Neural cell (in vitro differentiated cells): ENCODE measurements at regions not wholly inside any gene's neighbourhood (a gene's known extent, or its start where the extent isn't known, plus 50 kb on each side); places are given as distances from the start of the nearest gene placed in this dataset.

Source experiments
- H2AFZ ChIP-seq: fragments of 200-600, 300-800 bp; sonication (generic), shearing (Covaris generic); 2 replicates; pipeline ENCODE4 v1.6.0; 2014; ENCODE audit warnings: low read depth, mild to moderate bottlenecking, antibody characterized with exemption, low read length, moderate library complexity
- H3F3A ChIP-seq: fragments of 200-600 bp; shearing (Covaris generic); 2 replicates; pipeline ENCODE4 v1.6.1; 2016; ENCODE audit warnings: mild to moderate bottlenecking, moderate library complexity, mixed read lengths, antibody characterized with exemption, low read length; ENCODE audit not compliant: insufficient read depth, poor library complexity, severe bottlenecking
- H3K27ac ChIP-seq: fragments of 200-600, 300-800 bp; sonication (generic), shearing (Covaris generic); 2 replicates; pipeline ENCODE4 v1.5.1; 2014; ENCODE audit warnings: mild to moderate bottlenecking, low read length, moderate library complexity
- H3K27me3 ChIP-seq: fragments of 300-800, 200-600 bp; sonication (generic), shearing (Covaris generic); 2 replicates; pipeline ENCODE4 v1.6.0; 2014; ENCODE audit warnings: mild to moderate bottlenecking, low read depth, low read length, moderate library complexity; ENCODE audit not compliant: insufficient read depth
- H3K36me3 ChIP-seq: fragments of 300-800, 200-600 bp; sonication (generic), shearing (Covaris generic); 2 replicates; pipeline ENCODE4 v1.5.1; 2014; ENCODE audit warnings: mild to moderate bottlenecking, antibody characterized with exemption, low read length, moderate library complexity; ENCODE audit not compliant: insufficient read depth
- H3K4me2 ChIP-seq: fragments of 300-800, 200-600 bp; sonication (generic), shearing (Covaris generic); 2 replicates; pipeline ENCODE4 v1.6.0; 2014; ENCODE audit warnings: mild to moderate bottlenecking, low read length
- H3K4me3 ChIP-seq: fragments of 300-800, 200-600 bp; sonication (generic), shearing (Covaris generic); 2 replicates; pipeline ENCODE4 v1.5.1; 2014; ENCODE audit warnings: mild to moderate bottlenecking, low read length, moderate library complexity
- H3K79me2 ChIP-seq: fragments of 200-600 bp; shearing (Covaris generic); replicated peaks from 2 replicates; pipeline ENCODE4 v1.6.0; 2014; ENCODE audit warnings: mild to moderate bottlenecking, low read length, moderate library complexity; ENCODE audit not compliant: insufficient read depth
- H3K9ac ChIP-seq: fragments of 300-800, 200-600 bp; sonication (generic), shearing (Covaris generic); 2 replicates; pipeline ENCODE4 v1.6.1; 2016; ENCODE audit warnings: mild to moderate bottlenecking, low read length, mixed read lengths
- H3K9me2 ChIP-seq: fragments of 200-600 bp; shearing (Covaris generic); 2 replicates; pipeline ENCODE4 v1.6.1; 2016; ENCODE audit warnings: mild to moderate bottlenecking, low read length, mixed read lengths; ENCODE audit not compliant: insufficient read depth
- H3K9me3 ChIP-seq: fragments of 200-600, 300-800 bp; sonication (generic), shearing (Covaris generic); 2 replicates; pipeline ENCODE4 v1.6.1; 2016; ENCODE audit warnings: mild to moderate bottlenecking, mixed run types, low read length, moderate library complexity, mixed read lengths
- H4K20me1 ChIP-seq: fragments of 200-600 bp; shearing (Covaris generic); 2 replicates; pipeline ENCODE4 v1.6.1; 2016; ENCODE audit warnings: mild to moderate bottlenecking, mixed run types; ENCODE audit not compliant: insufficient read depth
- CTCF ChIP-seq: fragments of 450-650 bp; IDR thresholded peaks from 2 replicates; pipeline ENCODE4 v1.5.1; 2014; ENCODE audit warnings: antibody characterized with exemption, mild to moderate bottlenecking, moderate library complexity; ENCODE audit not compliant: poor library complexity, severe bottlenecking
- EP300 ChIP-seq: fragments of 450-650 bp; conservative IDR thresholded peaks from 2 replicates; pipeline ENCODE4 v1.6.1; 2014; ENCODE audit warnings: antibody characterized with exemption, mild to moderate bottlenecking, moderate library complexity; ENCODE audit not compliant: poor library complexity, severe bottlenecking
- EZH2 ChIP-seq: fragments of 200-600, 300-800 bp; shearing (Covaris generic), sonication (generic); IDR thresholded peaks from 2 replicates; pipeline ENCODE4 v1.6.1; 2014; ENCODE audit warnings: antibody characterized with exemption, low read length, borderline replicate concordance, mild to moderate bottlenecking; ENCODE audit not compliant: insufficient read depth, poor library complexity, severe bottlenecking
- MXI1 ChIP-seq: fragments of 450-650 bp; conservative IDR thresholded peaks from 2 replicates; pipeline ENCODE4 v1.6.1; 2014; ENCODE audit warnings: antibody characterized with exemption, mild to moderate bottlenecking; ENCODE audit not compliant: poor library complexity, severe bottlenecking
- POLR2AphosphoS5 ChIP-seq: IDR thresholded peaks from 2 replicates; pipeline ENCODE4 v1.6.1; 2012
- RAD21 ChIP-seq: fragments of 450-650 bp; conservative IDR thresholded peaks from 2 replicates; pipeline ENCODE4 v1.6.1; 2014; ENCODE audit warnings: antibody characterized with exemption, mild to moderate bottlenecking, moderate library complexity
- REST ChIP-seq: IDR thresholded peaks from 2 replicates; pipeline ENCODE4 v1.6.1; 2012; ENCODE audit warnings: borderline replicate concordance
- SMC3 ChIP-seq: fragments of 450-650 bp; conservative IDR thresholded peaks from 2 replicates; pipeline ENCODE4 v1.6.1; 2014; ENCODE audit warnings: antibody characterized with exemption, mild to moderate bottlenecking, moderate library complexity; ENCODE audit not compliant: poor library complexity
- TAF1 ChIP-seq: IDR thresholded peaks from 2 replicates; pipeline ENCODE4 v1.6.1; 2012; ENCODE audit warnings: low read depth

- Histone ChIP-seq H3K9me3 (no peaks in the 10 kb centered on the region), H4K20me1 (no peaks in the 10 kb centered on the region), H3K9ac (no peak overlapping the region), H3K27me3 (no peaks in the 10 kb centered on the region), H3K79me2 (no peaks in the 10 kb centered on the region), H3K27ac (no peak overlapping the region), H3K36me3 (no peaks in the 10 kb centered on the region), H3K4me3 (no peak overlapping the region), H3F3A (no peaks in the 10 kb centered on the region), H2AFZ (no peak overlapping the region), H3K4me2 (no peak overlapping the region), H3K9me2 (no peaks in the 10 kb centered on the region)
- no peak for TF ChIP-seq MXI1
- no peak for TF ChIP-seq REST
- no peak for TF ChIP-seq EP300
- no peak for TF ChIP-seq TAF1
- no peak for TF ChIP-seq RAD21
- no peak for TF ChIP-seq SMC3
- TF ChIP-seq CTCF: no peak
- no peak for TF ChIP-seq POLR2AphosphoS5
- TF ChIP-seq EZH2: no peak
Measured at GRCh38 chr4:19380600-19380999, 871.1 kb upstream of the SLIT2 start.

DNA sequence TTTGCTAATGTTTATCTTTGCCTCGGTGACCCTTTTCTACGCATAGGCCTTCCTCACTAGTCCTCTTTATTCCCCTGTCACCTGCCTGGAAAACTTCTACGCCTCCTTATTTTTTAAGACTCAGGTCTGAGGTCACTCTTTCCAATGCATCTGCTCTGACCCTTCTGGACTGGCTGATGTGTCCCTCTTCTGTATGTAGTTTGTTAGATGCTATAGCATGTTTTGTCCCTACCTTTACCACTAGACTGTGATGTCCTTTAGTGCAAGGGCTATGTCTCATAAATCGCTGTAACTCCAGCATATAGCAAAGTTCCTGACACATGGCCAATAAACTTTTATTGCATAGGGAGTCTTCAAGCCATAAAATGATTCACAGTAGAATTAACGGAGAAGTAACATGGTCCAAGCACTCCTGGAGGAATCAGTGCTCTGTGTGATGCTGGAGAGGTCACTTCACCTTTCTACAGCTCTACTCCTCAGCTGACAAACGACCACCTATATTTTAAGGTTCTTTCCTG lies 872.5 kb upstream of the SLIT2 start:
- no peak overlapping the region for H3K9ac ChIP-seq
- no peak overlapping the region for H3K4me3 ChIP-seq
- no peak overlapping the region for H3K4me2 ChIP-seq
- no peaks in the 10 kb centered on the region for H3F3A ChIP-seq
- no peak for TF ChIP-seq RAD21
- H2AFZ ChIP-seq: no peak overlapping the region
- H3K9me2 ChIP-seq: no peaks in the 10 kb centered on the region
- H3K9me3 ChIP-seq: no peaks in the 10 kb centered on the region
- H3K27ac ChIP-seq: no peak overlapping the region
- no peaks in the 10 kb centered on the region for H3K27me3 ChIP-seq
- no peaks in the 10 kb centered on the region for H3K36me3 ChIP-seq
- no peaks in the 10 kb centered on the region for H3K79me2 ChIP-seq
- no peaks in the 10 kb centered on the region for H4K20me1 ChIP-seq

GRCh38 chr4:19375931-19376330 lies 875.8 kb upstream of the SLIT2 start:
- Histone ChIP-seq H3K4me3 (no peak overlapping the region), H3K79me2 (no peaks in the 10 kb centered on the region), H3K9ac (no peak overlapping the region), H3K9me3 (no peaks in the 10 kb centered on the region), H3K27me3 (no peaks in the 10 kb centered on the region), H2AFZ (no peak overlapping the region), H3K36me3 (no peaks in the 10 kb centered on the region), H3K4me2 (no peak overlapping the region), H4K20me1 (no peaks in the 10 kb centered on the region), H3F3A (no peaks in the 10 kb centered on the region), H3K9me2 (no peaks in the 10 kb centered on the region), H3K27ac (no peak overlapping the region)
- no peak for TF ChIP-seq EP300
- TF ChIP-seq POLR2AphosphoS5: no peak
- no peak for TF ChIP-seq SMC3
- no peak for TF ChIP-seq TAF1
- no peak for TF ChIP-seq REST
- no peak for TF ChIP-seq MXI1
- TF ChIP-seq CTCF: no peak
- no peak for TF ChIP-seq RAD21
